Smooth muscle cell (in vitro differentiated cells): ENCODE measurements at regions not wholly inside any gene's neighbourhood (a gene's known extent, or its start where the extent isn't known, plus 50 kb on each side); places are given as distances from the start of the nearest gene placed in this dataset.

Experiments
- DNase-seq: peaks from one replicate; lab custom pipeline; 2025; ENCODE audit not compliant: unreplicated experiment; lab: John Stamatoyannopoulos, UW
- H2AFZ ChIP-seq: fragments of 200-600 bp; sonication (generic); 2 replicates; pipeline ENCODE4 v1.6.0; 2016; ENCODE audit warnings: antibody characterized with exemption, low read depth, mild to moderate bottlenecking
- H3F3A ChIP-seq: fragments of 200-600 bp; sonication (generic); 2 replicates; pipeline ENCODE4 v1.6.0; 2017; ENCODE audit warnings: antibody characterized with exemption, low read depth
- H3K27ac ChIP-seq: fragments of 200-600 bp; sonication (generic); 2 replicates; pipeline ENCODE4 v1.5.1; 2016; ENCODE audit warnings: low read depth, mild to moderate bottlenecking
- H3K27me3 ChIP-seq: fragments of 200-600 bp; sonication (generic); 2 replicates; pipeline ENCODE4 v1.6.1; 2016; ENCODE audit warnings: low read depth, mild to moderate bottlenecking
- H3K36me3 ChIP-seq: fragments of 200-600 bp; sonication (generic); 2 replicates; pipeline ENCODE4 v1.5.1; 2016; ENCODE audit warnings: low read depth
- H3K4me1 ChIP-seq: fragments of 200-600 bp; sonication (generic); 2 replicates; pipeline ENCODE4 v1.5.1; 2016; ENCODE audit warnings: low read depth
- H3K4me2 ChIP-seq: fragments of 200-600 bp; sonication (generic); 2 replicates; pipeline ENCODE4 v1.6.0; 2016; ENCODE audit warnings: mild to moderate bottlenecking
- H3K4me3 ChIP-seq: fragments of 200-600 bp; sonication (generic); 2 replicates; pipeline ENCODE4 v1.5.1; 2016; ENCODE audit warnings: mild to moderate bottlenecking
- H3K79me2 ChIP-seq: fragments of 200-600 bp; sonication (generic); 2 replicates; pipeline ENCODE4 v1.6.0; 2016; ENCODE audit warnings: low read depth, mild to moderate bottlenecking
- H3K9ac ChIP-seq: fragments of 200-600 bp; sonication (generic); 2 replicates; pipeline ENCODE4 v1.6.0; 2016; ENCODE audit warnings: low read depth
- H3K9me3 ChIP-seq: fragments of 200-600 bp; sonication (generic); replicated peaks from 2 replicates; pipeline ENCODE4 v1.5.1; 2016; ENCODE audit warnings: low read depth
- H4K20me1 ChIP-seq: fragments of 200-600 bp; sonication (generic); 2 replicates; pipeline ENCODE4 v1.6.0; 2016; ENCODE audit warnings: low read depth
- CTCF ChIP-seq: fragments of 200-600 bp; sonication (generic); IDR thresholded peaks from 2 replicates; pipeline ENCODE4 v1.5.1; 2017; ENCODE audit warnings: borderline replicate concordance, mild to moderate bottlenecking, antibody characterized with exemption; ENCODE audit not compliant: insufficient read depth, poor library complexity, severe bottlenecking
- WGBS: methylation state at CpG from one replicate; pipeline ENCODE4 v1.1.7; 2016; ENCODE audit warnings: low lambda C conversion rate; 5-methylcytosine and 5-hydroxymethylcytosine counted together

- H3K27me3 ChIP-seq: no peaks in the 10 kb centered on the region
- no peaks in the 10 kb centered on the region for H3F3A ChIP-seq
- H3K4me1 ChIP-seq: no peaks in the 10 kb centered on the region
- no peak overlapping the region for H2AFZ ChIP-seq
- no peak overlapping the region for H3K4me3 ChIP-seq
- H3K4me2 ChIP-seq: no peak overlapping the region
- TF ChIP-seq CTCF: no peak
- DNase-seq: no peak
- no peaks in the 10 kb centered on the region for H3K79me2 ChIP-seq
- H4K20me1 ChIP-seq: no peaks in the 10 kb centered on the region
- no peak overlapping the region for H3K27ac ChIP-seq
- H3K9ac ChIP-seq: no peak overlapping the region
- H3K36me3 ChIP-seq: no peaks in the 10 kb centered on the region
- H3K9me3 ChIP-seq: no peaks in the 10 kb centered on the region
- 95% methylated on average over 3 of the region's 3 CpGs for WGBS
Observed at GRCh38 chr2:219949053-219949452, 321.6 kb downstream of the SLC4A3 start.

- no peaks in the 10 kb centered on the region for H3K9me3 ChIP-seq
- DNase-seq: no peak
- H3F3A ChIP-seq: no peaks in the 10 kb centered on the region
- H4K20me1 ChIP-seq: no peaks in the 10 kb centered on the region
- no peak overlapping the region for H3K9ac ChIP-seq
- H3K4me2 ChIP-seq: no peak overlapping the region
- H3K27ac ChIP-seq: no peak overlapping the region
- H3K79me2 ChIP-seq: no peaks in the 10 kb centered on the region
- no peaks in the 10 kb centered on the region for H3K36me3 ChIP-seq
- H3K4me1 ChIP-seq: no peaks in the 10 kb centered on the region
- no peak for TF ChIP-seq CTCF
- no peak overlapping the region for H3K4me3 ChIP-seq
- no peak overlapping the region for H2AFZ ChIP-seq
- H3K27me3 ChIP-seq: no peaks in the 10 kb centered on the region
Observed at GRCh38 chr2:219951099-219951498, 323.7 kb downstream of the SLC4A3 start.

- Histone ChIP-seq H3K4me2 (no peak overlapping the region), H2AFZ (no peak overlapping the region), H3K27me3 (no peaks in the 10 kb centered on the region), H3K36me3 (no peaks in the 10 kb centered on the region), H3K4me1 (no peaks in the 10 kb centered on the region), H3K4me3 (no peak overlapping the region), H3K9ac (no peak overlapping the region), H3K27ac (no peak overlapping the region), H3K9me3 (no peaks in the 10 kb centered on the region), H3K79me2 (no peaks in the 10 kb centered on the region), H3F3A (no peaks in the 10 kb centered on the region), H4K20me1 (no peaks in the 10 kb centered on the region)
- no peak for TF ChIP-seq CTCF
- 100% methylated on average over 1 of the region's 1 CpG for whole genome bisulfite sequencing
- no peak for DNase-seq
Observed at GRCh38 chr2:219954331-219954730, 326.9 kb downstream of the SLC4A3 start.

GRCh38 chr2:219957820-219958219, 330.4 kb downstream of the SLC4A3 start:
- Histone ChIP-seq H3K9me3 (no peaks in the 10 kb centered on the region), H4K20me1 (no peaks in the 10 kb centered on the region), H3F3A (peaks cover 3% of the 10 kb centered on the region), H3K27ac (no peak overlapping the region), H3K36me3 (no peaks in the 10 kb centered on the region), H3K4me2 (no peak overlapping the region), H2AFZ (no peak overlapping the region), H3K79me2 (no peaks in the 10 kb centered on the region), H3K9ac (no peak overlapping the region), H3K27me3 (no peaks in the 10 kb centered on the region), H3K4me1 (peaks cover 7% of the 10 kb centered on the region), H3K4me3 (no peak overlapping the region)
- WGBS: 54% methylated on average over 1 of the region's 1 CpG
- no peak for TF ChIP-seq CTCF
- DNase-seq: no peak
